Osteoblast (primary cell): ENCODE measurements at regions not wholly inside any gene's neighbourhood (a gene's known extent, or its start where the extent isn't known, plus 50 kb on each side); places are given as distances from the start of the nearest gene placed in this dataset.

Experiments used
- DNase-seq: peaks from one replicate; pipeline ENCODE4 v3.0.0; 2011; ENCODE audit warnings: low spot score, mixed read lengths; ENCODE audit not compliant: insufficient read length; ENCODE audit errors: missing footprints
- H2AFZ ChIP-seq: 2 replicates; pipeline ENCODE4 v1.6.0; 2011; ENCODE audit warnings: mild to moderate bottlenecking, low read length
- H3K27ac ChIP-seq: 2 replicates; pipeline ENCODE4 v1.5.1; 2011; ENCODE audit warnings: mild to moderate bottlenecking, low read depth, low read length, moderate library complexity
- H3K27me3 ChIP-seq: 2 replicates; pipeline ENCODE4 v1.6.0; 2012; ENCODE audit warnings: mild to moderate bottlenecking, control low read depth, inconsistent platforms, low read length, moderate library complexity; ENCODE audit not compliant: insufficient read depth
- H3K36me3 ChIP-seq: 2 replicates; pipeline ENCODE4 v1.5.1; 2011; ENCODE audit warnings: mild to moderate bottlenecking, low read length, control low read depth, moderate library complexity; ENCODE audit not compliant: insufficient read depth
- H3K4me1 ChIP-seq: 2 replicates; pipeline ENCODE4 v1.5.1; 2011; ENCODE audit warnings: mild to moderate bottlenecking, low read length, control low read depth, moderate library complexity; ENCODE audit not compliant: insufficient read depth
- H3K4me2 ChIP-seq: 2 replicates; pipeline ENCODE4 v1.6.0; 2011; ENCODE audit warnings: mild to moderate bottlenecking, low read length; ENCODE audit not compliant: insufficient read depth
- H3K4me3 ChIP-seq: fragments of 200-600 bp; sonication (generic); 3 replicates; pipeline ENCODE4 v1.5.1; 2012; ENCODE audit warnings: mild to moderate bottlenecking, low read length, inconsistent platforms; ENCODE audit not compliant: insufficient read depth
- H3K79me2 ChIP-seq: 2 replicates; pipeline ENCODE4 v1.6.0; 2012; ENCODE audit warnings: mild to moderate bottlenecking, low read length, control low read depth, inconsistent platforms; ENCODE audit not compliant: insufficient read depth
- H3K9me3 ChIP-seq: 2 replicates; pipeline ENCODE4 v1.5.1; 2011; ENCODE audit warnings: low read depth, low read length, control low read depth
- H4K20me1 ChIP-seq: 2 replicates; pipeline ENCODE4 v1.6.0; 2012; ENCODE audit warnings: mild to moderate bottlenecking, low read length, control low read depth; ENCODE audit not compliant: insufficient read depth
- CTCF ChIP-seq: IDR thresholded peaks from 2 replicates; pipeline ENCODE4 v1.5.1; 2011; ENCODE audit warnings: mild to moderate bottlenecking, low read depth, low read length, moderate library complexity; ENCODE audit errors: extremely low read depth

GRCh38 chr5:68463606-68464005 is 248.1 kb downstream of the PIK3R1 start:
- H4K20me1 ChIP-seq: no peaks in the 10 kb centered on the region
- no peaks in the 10 kb centered on the region for H3K9me3 ChIP-seq
- H3K79me2 ChIP-seq: no peaks in the 10 kb centered on the region
- H3K4me3 ChIP-seq: no peak overlapping the region
- DNase-seq: no peak
- H2AFZ ChIP-seq: no peak overlapping the region
- H3K36me3 ChIP-seq: no peaks in the 10 kb centered on the region
- H3K4me2 ChIP-seq: no peak overlapping the region
- H3K4me1 ChIP-seq: no peaks in the 10 kb centered on the region
- H3K27me3 ChIP-seq: no peaks in the 10 kb centered on the region
- H3K27ac ChIP-seq: no peak overlapping the region
- TF ChIP-seq CTCF: no peak

- H3K27me3 ChIP-seq: no peaks in the 10 kb centered on the region
- no peak overlapping the region for H3K27ac ChIP-seq
- no peaks in the 10 kb centered on the region for H3K9me3 ChIP-seq
- H3K79me2 ChIP-seq: no peaks in the 10 kb centered on the region
- H3K4me1 ChIP-seq: no peaks in the 10 kb centered on the region
- no peak for TF ChIP-seq CTCF
- no peak overlapping the region for H3K4me3 ChIP-seq
- H4K20me1 ChIP-seq: no peaks in the 10 kb centered on the region
- DNase-seq: no peak
- H2AFZ ChIP-seq: no peak overlapping the region
- H3K36me3 ChIP-seq: no peaks in the 10 kb centered on the region
- no peak overlapping the region for H3K4me2 ChIP-seq
Measured at GRCh38 chr5:68464424-68464823, 248.9 kb downstream of the PIK3R1 start.

- no peaks in the 10 kb centered on the region for H3K4me1 ChIP-seq
- DNase-seq: no peak
- H2AFZ ChIP-seq: no peak overlapping the region
- no peak for TF ChIP-seq CTCF
- no peak overlapping the region for H3K4me3 ChIP-seq
- H3K9me3 ChIP-seq: no peaks in the 10 kb centered on the region
- H3K79me2 ChIP-seq: no peaks in the 10 kb centered on the region
- no peaks in the 10 kb centered on the region for H4K20me1 ChIP-seq
- H3K27ac ChIP-seq: no peak overlapping the region
- H3K27me3 ChIP-seq: no peaks in the 10 kb centered on the region
- no peaks in the 10 kb centered on the region for H3K36me3 ChIP-seq
- no peak overlapping the region for H3K4me2 ChIP-seq
Measured at GRCh38 chr5:68465133-68465532, 249.6 kb downstream of the PIK3R1 start.

GRCh38 chr5:68465934-68466551 is 250.5 kb downstream of the PIK3R1 start:
- no peak for DNase-seq
- Histone ChIP-seq H3K4me1 (no peaks in the 10 kb centered on the region), H3K4me2 (no peak overlapping the region), H3K36me3 (no peaks in the 10 kb centered on the region), H3K79me2 (no peaks in the 10 kb centered on the region), H3K9me3 (no peaks in the 10 kb centered on the region), H2AFZ (no peak overlapping the region), H4K20me1 (no peaks in the 10 kb centered on the region), H3K27ac (no peak overlapping the region), H3K4me3 (no peak overlapping the region), H3K27me3 (peaks cover 3% of the 10 kb centered on the region)
- no peak for TF ChIP-seq CTCF
